ENCODE measurements at regions not wholly inside any gene's neighbourhood (a gene's known extent, or its start where the extent isn't known, plus 50 kb on each side); places are given as distances from the start of the nearest gene placed in this dataset.
"Not testable (repeated sequence)": the region's sequence is repeated elsewhere in the genome, so short reads cannot be mapped to it uniquely, and the experiment has no call there.

DNA sequence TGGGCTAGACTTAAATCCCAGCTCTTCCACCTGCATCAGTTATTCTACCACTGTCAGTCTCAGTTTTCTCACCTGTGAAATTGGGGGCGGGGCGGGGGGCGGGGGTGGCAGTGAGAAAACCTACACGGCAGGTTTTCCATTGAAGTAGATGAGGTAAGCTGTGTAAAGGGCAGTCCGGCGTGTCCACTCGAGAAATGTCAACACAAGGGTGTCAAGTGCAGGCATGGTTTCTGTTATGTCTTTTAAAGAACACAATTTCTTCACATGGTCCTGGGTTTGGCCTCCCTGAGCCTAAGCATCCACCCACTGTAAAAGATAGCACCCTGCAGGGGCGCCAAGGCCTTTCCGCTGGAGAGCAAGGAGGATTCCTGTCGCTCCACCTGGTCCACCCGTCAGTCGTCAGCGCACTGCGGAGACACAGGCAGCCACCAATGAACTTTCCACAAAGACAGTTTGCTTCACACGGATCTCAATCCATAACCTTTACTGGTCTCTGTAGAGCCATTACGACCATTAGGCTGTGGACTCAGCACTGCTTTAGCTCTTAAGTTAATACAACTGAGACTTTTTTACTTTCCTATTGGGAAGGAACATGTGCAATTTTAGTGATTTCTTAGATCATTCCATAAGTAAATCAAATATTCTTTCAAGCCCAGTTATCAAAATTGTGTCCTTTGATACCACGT, 99.5 kb upstream of the FOXB1 start:
- peak in 1 of 6 donors; percentile 85 for DNase-seq (ENCODE audit: low read depth in 4 of 6, low spot score in 6 of 6)

GRCh38 chr15:59896663-59897074, 107.4 kb upstream of the FOXB1 start:
- no peaks in the 10 kb centered on the region for H3K9me3 ChIP-seq (ENCODE audit: control insufficient read depth, insufficient read depth, low read length)
- no peaks in the 10 kb centered on the region for H3K27me3 ChIP-seq (ENCODE audit: control insufficient read depth, insufficient read depth, low read length)
- H3K27ac ChIP-seq (ENCODE audit: low read depth, low read length): no peak overlapping the region
- no peaks in the 10 kb centered on the region for H3K36me3 ChIP-seq (ENCODE audit: control insufficient read depth, insufficient read depth, low read length)
- peak in 2 of 6 donors; percentile 23 to 73 for DNase-seq (ENCODE audit: low read depth in 4 of 6, low spot score in 6 of 6)
- no peak overlapping the region for H3K4me3 ChIP-seq (ENCODE audit: low read depth, low read length)
- no peaks in the 10 kb centered on the region for H3K4me1 ChIP-seq (ENCODE audit: control insufficient read depth, insufficient read depth, low read length)
- WGBS (ENCODE audit: insufficient coverage): 33% methylated on average over 1 of the region's 5 CpGs

More for the DNA sequence above, 99.5 kb upstream of the FOXB1 start:
- no peaks in the 10 kb centered on the region for H3K4me1 ChIP-seq (ENCODE audit: control insufficient read depth, insufficient read depth, low read length)
- no peaks in the 10 kb centered on the region for H3K36me3 ChIP-seq (ENCODE audit: control insufficient read depth, insufficient read depth, low read length)
- 55% methylated on average over 9 of the region's 17 CpGs for WGBS (ENCODE audit: insufficient coverage)
- H3K9me3 ChIP-seq (ENCODE audit: control insufficient read depth, insufficient read depth, low read length): no peaks in the 10 kb centered on the region
- H3K27ac ChIP-seq (ENCODE audit: low read depth, low read length): no peak overlapping the region
- no peaks in the 10 kb centered on the region for H3K27me3 ChIP-seq (ENCODE audit: control insufficient read depth, insufficient read depth, low read length)
- no peak overlapping the region for H3K4me3 ChIP-seq (ENCODE audit: low read depth, low read length)

- no peaks in the 10 kb centered on the region for H3K36me3 ChIP-seq (ENCODE audit: control insufficient read depth, insufficient read depth, low read length)
- H3K27me3 ChIP-seq (ENCODE audit: control insufficient read depth, insufficient read depth, low read length): no peaks in the 10 kb centered on the region
- no peaks in the 10 kb centered on the region for H3K9me3 ChIP-seq (ENCODE audit: control insufficient read depth, insufficient read depth, low read length)
- no peak for DNase-seq (ENCODE audit: low read depth in 4 of 6, low spot score in 6 of 6)
- no CpG with 5 or more reads among the region's 1 CpG for WGBS (ENCODE audit: insufficient coverage)
- H3K4me1 ChIP-seq (ENCODE audit: control insufficient read depth, insufficient read depth, low read length): no peaks in the 10 kb centered on the region
- H3K27ac ChIP-seq (ENCODE audit: low read depth, low read length): no peak overlapping the region
- H3K4me3 ChIP-seq (ENCODE audit: low read depth, low read length): no peak overlapping the region
These were observed 109.3 kb upstream of the FOXB1 start for GRCh38 chr15:59894835-59895234.

DNA sequence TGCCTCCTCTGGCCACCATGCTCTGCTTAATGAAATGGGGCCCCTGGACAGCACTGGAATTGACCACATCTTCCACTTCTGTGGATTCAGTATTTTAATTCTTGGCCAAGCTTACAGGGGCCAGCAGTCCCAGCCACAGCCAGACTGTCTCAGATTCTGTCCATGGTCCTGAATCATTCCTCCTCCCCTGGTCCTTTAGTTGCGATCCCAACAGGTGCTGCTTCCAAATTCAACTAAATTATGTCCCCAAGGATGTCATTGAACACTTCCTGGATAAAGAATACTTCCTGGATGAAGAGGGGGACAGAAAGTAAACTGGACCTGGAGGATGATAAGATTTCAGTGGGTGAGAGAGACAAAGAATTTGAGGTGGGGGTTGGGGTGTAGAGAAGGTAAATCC, 111.1 kb upstream of the FOXB1 start:
- Histone ChIP-seq H3K9me3 (ENCODE audit: control insufficient read depth, insufficient read depth, low read length) (no peaks in the 10 kb centered on the region), H3K4me1 (ENCODE audit: control insufficient read depth, insufficient read depth, low read length) (no peaks in the 10 kb centered on the region), H3K27ac (ENCODE audit: low read depth, low read length) (no peak overlapping the region), H3K36me3 (ENCODE audit: control insufficient read depth, insufficient read depth, low read length) (no peaks in the 10 kb centered on the region), H3K27me3 (ENCODE audit: control insufficient read depth, insufficient read depth, low read length) (no peaks in the 10 kb centered on the region), H3K4me3 (ENCODE audit: low read depth, low read length) (no peak overlapping the region)
- DNase-seq (ENCODE audit: low read depth in 4 of 6, low spot score in 6 of 6): peak in 1 of 6 donors; percentile 54
- 75% methylated on average over 1 of the region's 1 CpG for WGBS (ENCODE audit: insufficient coverage)

- H3K27me3 ChIP-seq (ENCODE audit: control insufficient read depth, insufficient read depth, low read length); H3K4me3 ChIP-seq (ENCODE audit: low read depth, low read length); H3K9me3 ChIP-seq (ENCODE audit: control insufficient read depth, insufficient read depth, low read length); DNase-seq (ENCODE audit: low read depth in 4 of 6, low spot score in 6 of 6); H3K36me3 ChIP-seq (ENCODE audit: control insufficient read depth, insufficient read depth, low read length); H3K27ac ChIP-seq (ENCODE audit: low read depth, low read length): not testable (repeated sequence)
- no CpG with 5 or more reads among the region's 1 CpG for WGBS (ENCODE audit: insufficient coverage)
- peaks cover 12% of the 10 kb centered on the region for H3K4me1 ChIP-seq (ENCODE audit: control insufficient read depth, insufficient read depth, low read length)
These were observed 116.2 kb upstream of the FOXB1 start for GRCh38 chr15:59887870-59888269.

DNA sequence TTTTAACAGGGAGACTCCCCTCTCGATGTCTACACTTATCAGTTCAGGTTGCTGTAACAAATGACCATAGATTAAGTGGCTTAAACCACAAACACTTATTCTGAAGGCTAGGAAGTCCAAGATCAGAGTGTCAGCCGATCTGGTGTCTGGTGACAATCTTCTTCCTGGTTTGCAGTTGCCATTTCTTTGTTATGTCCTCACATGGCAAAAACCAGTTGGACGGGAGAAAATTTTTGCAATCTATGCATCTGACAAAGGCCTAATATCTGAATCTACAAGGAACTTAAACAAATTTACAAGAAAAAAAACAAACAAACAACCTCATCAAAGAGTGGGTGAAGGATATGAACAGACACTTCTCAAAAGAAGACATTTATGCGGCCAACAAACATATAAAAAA, 116.9 kb upstream of the FOXB1 start:
- 67% methylated on average over 1 of the region's 4 CpGs for WGBS (ENCODE audit: insufficient coverage)
- no peaks in the 10 kb centered on the region for H3K36me3 ChIP-seq (ENCODE audit: control insufficient read depth, insufficient read depth, low read length)
- H3K9me3 ChIP-seq (ENCODE audit: control insufficient read depth, insufficient read depth, low read length): no peaks in the 10 kb centered on the region
- no peak overlapping the region for H3K4me3 ChIP-seq (ENCODE audit: low read depth, low read length)
- no peaks in the 10 kb centered on the region for H3K27me3 ChIP-seq (ENCODE audit: control insufficient read depth, insufficient read depth, low read length)
- H3K4me1 ChIP-seq (ENCODE audit: control insufficient read depth, insufficient read depth, low read length): peaks cover 12% of the 10 kb centered on the region
- DNase-seq (ENCODE audit: low read depth in 4 of 6, low spot score in 6 of 6): no peak
- H3K27ac ChIP-seq (ENCODE audit: low read depth, low read length): no peak overlapping the region

DNA sequence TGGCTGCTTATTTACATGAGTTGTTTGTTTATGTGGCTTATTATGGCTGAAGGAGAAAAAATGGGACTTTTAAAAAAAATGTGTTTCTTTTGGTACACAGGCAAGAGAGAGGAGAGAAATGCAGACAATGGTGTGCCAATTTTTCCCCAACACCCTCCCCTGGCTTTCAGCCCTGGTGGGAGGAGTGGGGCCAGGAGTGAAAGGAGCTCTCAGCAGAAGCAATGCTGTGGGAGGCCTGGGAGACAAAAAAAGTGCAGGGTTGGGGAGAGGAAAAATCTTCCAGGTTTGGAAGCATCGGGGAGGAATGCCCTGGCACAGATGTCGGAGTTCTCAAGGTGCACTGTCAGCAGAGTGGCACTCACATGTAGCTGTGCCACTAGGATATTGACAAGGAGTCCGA, 117.7 kb upstream of the FOXB1 start:
- H3K4me3 ChIP-seq (ENCODE audit: low read depth, low read length): no peak overlapping the region
- peaks cover 12% of the 10 kb centered on the region for H3K4me1 ChIP-seq (ENCODE audit: control insufficient read depth, insufficient read depth, low read length)
- no peaks in the 10 kb centered on the region for H3K9me3 ChIP-seq (ENCODE audit: control insufficient read depth, insufficient read depth, low read length)
- no peak overlapping the region for H3K27ac ChIP-seq (ENCODE audit: low read depth, low read length)
- 45% methylated on average over 3 of the region's 3 CpGs for WGBS (ENCODE audit: insufficient coverage)
- peak in 2 of 6 donors; percentile 43 to 67 for DNase-seq (ENCODE audit: low read depth in 4 of 6, low spot score in 6 of 6)
- H3K27me3 ChIP-seq (ENCODE audit: control insufficient read depth, insufficient read depth, low read length): no peaks in the 10 kb centered on the region
- H3K36me3 ChIP-seq (ENCODE audit: control insufficient read depth, insufficient read depth, low read length): no peaks in the 10 kb centered on the region

- H3K4me1 ChIP-seq (ENCODE audit: control insufficient read depth, insufficient read depth, low read length): peaks cover 12% of the 10 kb centered on the region
- no peaks in the 10 kb centered on the region for H3K9me3 ChIP-seq (ENCODE audit: control insufficient read depth, insufficient read depth, low read length)
- DNase-seq (ENCODE audit: low read depth in 4 of 6, low spot score in 6 of 6): peak in 2 of 6 donors; percentile 37 to 76
- 6% methylated on average over 6 of the region's 7 CpGs for WGBS (ENCODE audit: insufficient coverage)
- H3K4me3 ChIP-seq (ENCODE audit: low read depth, low read length): no peak overlapping the region
- H3K27ac ChIP-seq (ENCODE audit: low read depth, low read length): no peak overlapping the region
- H3K36me3 ChIP-seq (ENCODE audit: control insufficient read depth, insufficient read depth, low read length): no peaks in the 10 kb centered on the region
- H3K27me3 ChIP-seq (ENCODE audit: control insufficient read depth, insufficient read depth, low read length): no peaks in the 10 kb centered on the region
These were observed 118.3 kb upstream of the FOXB1 start for GRCh38 chr15:59885832-59886231.

DNA sequence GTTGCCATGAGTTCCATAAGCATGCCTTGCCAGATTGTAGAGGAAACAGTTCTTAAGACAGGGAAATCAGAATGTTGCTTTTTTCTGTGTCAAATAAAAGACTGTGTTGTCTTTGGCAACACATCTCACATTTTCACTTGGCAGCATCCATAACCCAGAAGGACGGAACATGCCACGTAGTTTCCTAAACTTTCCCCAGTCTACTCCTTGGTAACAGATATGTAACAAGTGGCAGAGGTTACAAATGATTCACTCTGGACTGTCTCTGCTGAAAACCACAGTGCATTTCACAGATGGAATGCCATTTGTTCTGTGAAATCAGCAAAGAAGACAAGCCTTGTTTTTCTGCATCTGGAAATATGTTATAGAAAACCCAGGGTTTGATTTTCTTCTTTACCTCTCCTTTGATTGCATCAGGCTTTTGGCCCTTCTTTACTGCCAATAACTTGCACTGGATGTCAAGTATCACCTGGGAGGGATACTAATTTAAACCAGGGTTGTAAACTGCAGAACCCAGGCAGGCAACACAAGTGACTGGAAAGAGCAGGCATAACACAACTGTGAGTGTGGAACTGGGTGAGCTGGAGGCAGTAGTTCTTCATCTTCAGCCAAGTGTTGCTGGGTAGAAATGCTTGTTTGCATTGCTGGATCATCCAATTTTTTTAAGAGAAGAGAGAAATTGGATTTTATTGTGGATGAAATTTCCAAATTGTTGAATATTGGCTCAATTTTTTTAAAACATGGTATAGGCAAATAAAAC, 124.4 kb upstream of the FOXB1 start:
- Histone ChIP-seq H3K27me3 (ENCODE audit: control insufficient read depth, insufficient read depth, low read length) (no peaks in the 10 kb centered on the region), H3K36me3 (ENCODE audit: control insufficient read depth, insufficient read depth, low read length) (no peaks in the 10 kb centered on the region), H3K27ac (ENCODE audit: low read depth, low read length) (no peak overlapping the region), H3K4me3 (ENCODE audit: low read depth, low read length) (no peak overlapping the region), H3K4me1 (ENCODE audit: control insufficient read depth, insufficient read depth, low read length) (no peaks in the 10 kb centered on the region), H3K9me3 (ENCODE audit: control insufficient read depth, insufficient read depth, low read length) (no peaks in the 10 kb centered on the region)
- WGBS (ENCODE audit: insufficient coverage): 80% methylated on average over 1 of the region's 2 CpGs
- DNase-seq (ENCODE audit: low read depth in 4 of 6, low spot score in 6 of 6): peak in 1 of 6 donors; percentile 68

GRCh38 chr15:59876140-59876539, 128.0 kb upstream of the FOXB1 start:
- peaks cover 5% of the 10 kb centered on the region for H3K4me1 ChIP-seq (ENCODE audit: control insufficient read depth, insufficient read depth, low read length)
- no peak overlapping the region for H3K27ac ChIP-seq (ENCODE audit: low read depth, low read length)
- no peak for DNase-seq (ENCODE audit: low read depth in 4 of 6, low spot score in 6 of 6)
- H3K4me3 ChIP-seq (ENCODE audit: low read depth, low read length): no peak overlapping the region
- no peaks in the 10 kb centered on the region for H3K9me3 ChIP-seq (ENCODE audit: control insufficient read depth, insufficient read depth, low read length)
- WGBS (ENCODE audit: insufficient coverage): 100% methylated on average over 1 of the region's 5 CpGs
- H3K36me3 ChIP-seq (ENCODE audit: control insufficient read depth, insufficient read depth, low read length): no peaks in the 10 kb centered on the region
- no peaks in the 10 kb centered on the region for H3K27me3 ChIP-seq (ENCODE audit: control insufficient read depth, insufficient read depth, low read length)
